Omental fat pad (tissue), 3 donors: ENCODE measurements at regions not wholly inside any gene's neighbourhood (a gene's known extent, or its start where the extent isn't known, plus 50 kb on each side); places are given as distances from the start of the nearest gene placed in this dataset.

Experiments used
- ATAC-seq: fragments of 150-250 bp; one replicate; pipeline ENCODE4 v1.9.1; 2016; ENCODE audit warnings: mild to moderate bottlenecking, moderate library complexity; ENCODE audit not compliant: low FRiP score
- DNase-seq: peaks from one replicate; pipeline ENCODE4 v3.0.0-alpha.2; 2019; ENCODE audit warnings: low spot score
- CTCF ChIP-seq, 3 donors: fragments of 450-650 bp; IDR thresholded peaks; one replicate each; pipeline ENCODE4 v1.5.1; 2016 to 2017; ENCODE audit warnings: antibody characterized with exemption in 3 of 3, mild to moderate bottlenecking in 3 of 3, moderate library complexity in 2 of 3

GRCh38 chr3:170739410-170739809 is 130.6 kb downstream of the RPL22L1 start:
- no peak for TF ChIP-seq CTCF (IDR thresholded peaks at IDR 0.05)
- DNase-seq (no peak), ATAC-seq (no peak)

DNA sequence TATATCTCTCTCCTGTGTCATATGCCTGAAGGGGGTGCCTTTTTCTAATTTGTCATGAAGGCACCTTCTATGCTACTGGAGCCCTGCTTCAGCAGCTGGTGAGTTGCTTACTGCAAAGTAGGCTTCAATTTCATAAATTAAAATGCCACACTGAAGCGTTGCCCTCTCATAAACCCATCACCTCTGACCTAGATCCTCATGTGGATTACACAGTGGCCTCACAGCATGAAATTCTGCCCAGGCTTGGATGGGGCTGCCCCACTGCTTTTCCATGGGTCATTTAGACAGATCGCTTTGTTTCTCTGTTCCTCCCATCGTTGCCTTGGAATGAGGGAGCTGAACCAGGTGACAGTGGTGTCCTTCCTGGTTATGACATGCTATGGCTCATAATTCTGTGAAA is 131.2 kb downstream of the RPL22L1 start:
- no peak for TF ChIP-seq CTCF (IDR thresholded peaks at IDR 0.05)
- ATAC-seq (no peak), DNase-seq (no peak)

GRCh38 chr3:170737498-170738162 is 132.4 kb downstream of the RPL22L1 start:
- ATAC-seq (no peak), DNase-seq (no peak)
- no peak for TF ChIP-seq CTCF (IDR thresholded peaks at IDR 0.05)

DNA sequence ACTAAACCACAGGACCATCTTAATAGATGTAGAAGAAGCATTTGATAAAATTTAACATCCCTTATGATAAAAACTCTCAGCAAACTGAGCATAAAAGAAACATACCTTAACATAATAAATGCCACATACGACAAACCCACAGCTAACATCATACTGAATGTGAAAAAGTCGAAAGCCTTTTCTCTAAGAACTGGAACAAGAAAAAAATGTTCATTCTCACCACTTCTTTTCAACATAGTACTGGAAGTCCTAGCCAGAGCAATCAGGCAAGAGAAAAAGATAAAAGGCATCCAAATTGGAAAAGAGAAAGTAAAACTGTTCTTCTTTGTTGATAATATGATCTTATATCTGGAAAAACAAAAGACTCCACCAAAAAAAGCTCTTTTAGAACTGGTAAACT is 134.2 kb downstream of the RPL22L1 start:
- ATAC-seq: no peak
- TF ChIP-seq CTCF (IDR thresholded peaks at IDR 0.05): no peak
- no peak for DNase-seq

- ATAC-seq: no peak
- TF ChIP-seq CTCF (IDR thresholded peaks at IDR 0.05): no peak
Measured at GRCh38 chr3:170734735-170735065, 135.3 kb downstream of the RPL22L1 start.

DNA sequence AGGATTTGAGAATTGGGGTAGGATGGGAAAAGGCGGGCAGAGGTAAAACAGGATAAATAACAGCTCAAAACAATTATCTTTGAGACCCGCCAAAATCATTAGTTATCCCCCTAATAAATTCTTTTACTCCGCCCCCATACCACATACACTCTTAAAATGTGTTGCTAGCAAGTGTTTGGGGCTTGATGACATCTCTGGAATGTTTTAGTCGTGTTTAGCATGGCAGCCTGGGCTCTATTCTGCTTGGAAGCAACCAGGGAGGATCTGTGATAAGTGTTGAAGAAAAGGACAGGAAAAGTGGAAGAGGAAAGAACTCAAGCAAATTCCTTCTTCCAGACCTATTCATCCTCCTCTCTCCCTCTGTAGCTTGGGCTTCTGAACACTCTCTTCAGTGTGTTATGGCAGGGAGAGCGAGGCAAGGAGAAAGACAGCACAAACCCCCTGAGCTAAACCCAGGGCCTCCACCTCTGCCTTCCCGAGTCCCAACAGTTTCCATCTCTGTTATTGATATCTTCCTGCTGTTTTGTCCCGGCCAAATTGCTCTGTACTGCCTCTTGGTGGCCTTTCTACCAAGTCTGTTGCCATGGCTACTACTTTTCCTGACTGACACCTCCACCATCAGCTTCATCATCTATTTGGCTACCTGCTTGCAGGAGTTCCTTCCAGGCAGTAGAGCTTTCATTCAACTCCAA is 135.8 kb downstream of the RPL22L1 start:
- ATAC-seq (no peak), DNase-seq (no peak)
- TF ChIP-seq CTCF (IDR thresholded peaks at IDR 0.05): no peak

More at GRCh38 chr3:170734735-170735065, 135.3 kb downstream of the RPL22L1 start:
- no peak for DNase-seq

DNA sequence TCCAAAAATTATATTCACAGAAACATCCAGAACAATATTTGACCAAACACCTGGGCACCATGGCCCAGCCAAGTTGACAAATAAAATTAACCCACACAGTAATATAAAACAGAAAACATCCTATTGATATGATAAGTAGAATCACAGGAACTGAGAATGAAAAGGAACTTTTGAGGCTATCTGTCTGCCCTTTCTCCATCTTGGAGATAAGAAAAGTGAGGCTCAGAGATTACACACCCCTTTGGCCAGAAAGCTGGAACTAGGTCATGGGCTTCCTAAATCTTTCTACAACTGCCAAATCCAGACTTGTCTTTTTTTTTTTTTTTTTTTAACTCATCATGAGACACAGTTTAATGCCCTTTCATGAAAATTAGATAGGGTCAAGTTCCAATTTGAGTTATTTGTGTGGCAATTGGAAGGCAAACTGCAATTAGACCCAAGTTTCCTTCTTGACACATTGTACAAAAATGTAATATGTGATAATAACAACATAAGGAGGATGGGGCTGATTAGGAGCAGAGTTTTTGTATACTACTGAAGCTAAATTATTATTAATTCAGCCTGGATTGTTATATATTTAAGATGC is 137.2 kb downstream of the RPL22L1 start:
- no peak for DNase-seq
- no peak for ATAC-seq
- no peak for TF ChIP-seq CTCF (IDR thresholded peaks at IDR 0.05)
